H1 (cell line): ENCODE measurements at regions not wholly inside any gene's neighbourhood (a gene's known extent, or its start where the extent isn't known, plus 50 kb on each side); places are given as distances from the start of the nearest gene placed in this dataset.

Source experiments
- CTCF ChIP-seq, 3 experiments: IDR thresholded peaks; 1 replicate in 2 of 3; 2 replicates in 1 of 3; pipeline versions ENCODE4 v1.5.1 to v1.6.1; 2011; ENCODE audit warnings: low read length in 3 of 3, mild to moderate bottlenecking in 3 of 3, inconsistent platforms in 2 of 3, low read depth in 1 of 3, moderate library complexity in 1 of 3; ENCODE audit not compliant: insufficient read depth in 1 of 3; ENCODE audit errors: control extremely low read depth in 1 of 3
- EGR1 ChIP-seq: IDR thresholded peaks from 2 replicates; pipeline ENCODE4 v1.6.1; 2011; ENCODE audit warnings: low read depth, low read length, borderline replicate concordance
- EP300 ChIP-seq, 2 experiments: IDR thresholded peaks; 1 replicate in 1 of 2; 2 replicates in 1 of 2; pipeline ENCODE4 v1.6.1; 2011 to 2012; ENCODE audit warnings: low read depth in 2 of 2, low read length in 2 of 2, mild to moderate bottlenecking in 2 of 2, borderline replicate concordance in 1 of 2, inconsistent platforms in 1 of 2, moderate library complexity in 1 of 2
- EZH2 ChIP-seq: fragments of 200-600 bp; sonication (generic); IDR thresholded peaks from 2 replicates; pipeline ENCODE4 v1.7.1; 2012; ENCODE audit warnings: low read depth, mild to moderate bottlenecking, moderate library complexity, low read length, inconsistent platforms; ENCODE audit not compliant: severe bottlenecking
- POLR2A ChIP-seq, 2 experiments: IDR thresholded peaks; 1 replicate in 1 of 2; 2 replicates in 1 of 2; pipeline ENCODE4 v1.6.1; 2011; ENCODE audit warnings: low read depth in 2 of 2, low read length in 2 of 2, mild to moderate bottlenecking in 2 of 2; ENCODE audit errors: control extremely low read depth in 1 of 2
- POLR2AphosphoS5 ChIP-seq: IDR thresholded peaks from 2 replicates; pipeline ENCODE4 v1.6.1; 2011; ENCODE audit warnings: low read depth, low read length
- RAD21 ChIP-seq, 2 experiments: IDR thresholded peaks in 1 of 2; conservative IDR thresholded peaks in 1 of 2; 2 replicates each; pipeline ENCODE4 v1.6.1; 2011; ENCODE audit warnings: low read depth in 2 of 2, low read length in 2 of 2, improper control_type of control experiment in 1 of 2, inconsistent platforms in 1 of 2, mild to moderate bottlenecking in 1 of 2, moderate library complexity in 1 of 2
- RBBP5 ChIP-seq: IDR thresholded peaks from 2 replicates; pipeline ENCODE4 v1.7.1; 2012; ENCODE audit warnings: low read depth, mild to moderate bottlenecking, inconsistent platforms, low read length, moderate library complexity, borderline replicate concordance
- RFX5 ChIP-seq: IDR thresholded peaks from 2 replicates; pipeline ENCODE4 v1.6.1; 2011; ENCODE audit warnings: low read depth, low read length, improper control_type of control experiment, borderline replicate concordance
- SP1 ChIP-seq: IDR thresholded peaks from 2 replicates; pipeline ENCODE4 v1.6.1; 2011; ENCODE audit warnings: low read depth, low read length
- TCF12 ChIP-seq: IDR thresholded peaks from 2 replicates; pipeline ENCODE4 v1.6.1; 2011; ENCODE audit warnings: low read depth, mild to moderate bottlenecking, low read length
- TF ChIP-seq, protein P1 (sequence below): IDR thresholded peaks from 2 replicates; pipeline ENCODE4 v1.6.1; 2012; ENCODE audit warnings: low read length, inconsistent platforms

GRCh38 chr14:48125654-48126053, 450.2 kb upstream of the MDGA2 start:
- TF ChIP-seq POLR2A (IDR thresholded peaks at IDR 0.05; ENCODE audit: control extremely low read depth in 1 of 2, low read depth in 2 of 2, low read length in 2 of 2) (no peak), EGR1 (no peak), RAD21 (IDR thresholded peaks at IDR 0.05 in 1 of 2, conservative IDR thresholded peaks at IDR 0.05 in 1 of 2; ENCODE audit: low read depth in 2 of 2, low read length in 2 of 2) (0 out of 4 replicates have a peak, but pooled peaks of 1 of the 2 experiments have one; percentile 1), CTCF (IDR thresholded peaks at IDR 0.05; ENCODE audit: control extremely low read depth in 1 of 3, insufficient read depth in 1 of 3, low read depth in 1 of 3, low read length in 3 of 3) (no peak), EZH2 (no peak), EP300 (IDR thresholded peaks at IDR 0.05; ENCODE audit: borderline replicate concordance in 1 of 2, low read depth in 2 of 2, low read length in 2 of 2) (no peak), POLR2AphosphoS5 (no peak), RBBP5 (no peak), RFX5 (no peak), TCF12 (no peak), SP1 (no peak)
- TF ChIP-seq, protein P1, sequence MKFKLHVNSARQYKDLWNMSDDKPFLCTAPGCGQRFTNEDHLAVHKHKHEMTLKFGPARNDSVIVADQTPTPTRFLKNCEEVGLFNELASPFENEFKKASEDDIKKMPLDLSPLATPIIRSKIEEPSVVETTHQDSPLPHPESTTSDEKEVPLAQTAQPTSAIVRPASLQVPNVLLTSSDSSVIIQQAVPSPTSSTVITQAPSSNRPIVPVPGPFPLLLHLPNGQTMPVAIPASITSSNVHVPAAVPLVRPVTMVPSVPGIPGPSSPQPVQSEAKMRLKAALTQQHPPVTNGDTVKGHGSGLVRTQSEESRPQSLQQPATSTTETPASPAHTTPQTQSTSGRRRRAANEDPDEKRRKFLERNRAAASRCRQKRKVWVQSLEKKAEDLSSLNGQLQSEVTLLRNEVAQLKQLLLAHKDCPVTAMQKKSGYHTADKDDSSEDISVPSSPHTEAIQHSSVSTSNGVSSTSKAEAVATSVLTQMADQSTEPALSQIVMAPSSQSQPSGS: no peak
